DOHH2 (cell line): ENCODE measurements at regions not wholly inside any gene's neighbourhood (a gene's known extent, or its start where the extent isn't known, plus 50 kb on each side); places are given as distances from the start of the nearest gene placed in this dataset.

ENCODE experiments used
- CTCF ChIP-seq: fragments of 200-600 bp; sonication (generic); IDR thresholded peaks from one replicate; pipeline ENCODE4 v1.5.1; 2014; ENCODE audit warnings: antibody characterized with exemption, mild to moderate bottlenecking, low read depth, low read length; ENCODE audit not compliant: poor library complexity, severe bottlenecking
- EZH2phosphoT487 ChIP-seq: fragments of 200-600 bp; sonication (generic); IDR thresholded peaks from 2 replicates; pipeline ENCODE4 v1.6.1; 2017; ENCODE audit warnings: borderline replicate concordance, mild to moderate bottlenecking, antibody characterized with exemption, low read length, moderate library complexity, mixed read lengths

DNA sequence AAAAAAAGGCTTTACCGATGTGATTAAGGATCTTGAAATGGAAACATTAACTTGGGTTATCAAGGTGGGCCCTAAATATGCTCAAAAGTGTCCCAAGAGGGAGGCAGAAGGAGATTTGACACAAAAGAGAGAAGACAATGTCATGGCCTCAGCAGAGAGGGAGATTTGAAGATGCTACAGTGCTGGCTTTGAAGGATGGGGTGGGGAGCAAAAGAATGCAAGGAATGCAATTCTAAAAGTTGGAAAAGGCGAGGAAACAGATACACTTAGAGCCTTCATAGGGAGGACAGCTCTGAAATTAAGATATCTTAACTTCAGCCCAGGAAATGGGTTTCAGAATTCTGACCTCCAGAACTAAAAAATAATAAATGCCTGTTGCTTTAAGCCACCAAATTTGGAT, 314.5 kb upstream of the CCDC54 start:
- no peak for TF ChIP-seq CTCF
- no peak for TF ChIP-seq EZH2phosphoT487
